GM12891 (cell line): ENCODE measurements at regions not wholly inside any gene's neighbourhood (a gene's known extent, or its start where the extent isn't known, plus 50 kb on each side); places are given as distances from the start of the nearest gene placed in this dataset.

ENCODE experiments used
- DNase-seq: peaks from one replicate; pipeline ENCODE4 v3.0.0; 2011; ENCODE audit warnings: low spot score; ENCODE audit not compliant: insufficient read length
- FAIRE-seq: peaks from 2 replicates; lab custom pipeline; 2011; peaks lifted over from hg19 to GRCh38; lab: Jason Lieb, UNC
- PAX5 ChIP-seq: IDR thresholded peaks from 2 replicates; pipeline ENCODE4 v1.6.1; 2011; ENCODE audit warnings: low read length, moderate library complexity, mild to moderate bottlenecking; ENCODE audit not compliant: insufficient read depth, severe bottlenecking
- POLR2A ChIP-seq: IDR thresholded peaks from 2 replicates; pipeline ENCODE4 v1.6.1; 2011; ENCODE audit warnings: low read depth, low read length, control low read depth
- POLR2AphosphoS5 ChIP-seq: IDR thresholded peaks from 2 replicates; pipeline ENCODE4 v1.6.1; 2011; ENCODE audit warnings: low read depth, low read length, control low read depth
- POU2F2 ChIP-seq: IDR thresholded peaks from 2 replicates; pipeline ENCODE4 v1.6.1; 2011; ENCODE audit warnings: low read depth, mild to moderate bottlenecking, control low read depth, low read length, moderate library complexity
- SPI1 ChIP-seq: IDR thresholded peaks from 2 replicates; pipeline ENCODE4 v1.6.1; 2011; ENCODE audit warnings: low read depth, low read length, control low read depth
- TAF1 ChIP-seq: IDR thresholded peaks from 2 replicates; pipeline ENCODE4 v1.6.1; 2011; ENCODE audit warnings: low read depth, low read length, control low read depth

DNA sequence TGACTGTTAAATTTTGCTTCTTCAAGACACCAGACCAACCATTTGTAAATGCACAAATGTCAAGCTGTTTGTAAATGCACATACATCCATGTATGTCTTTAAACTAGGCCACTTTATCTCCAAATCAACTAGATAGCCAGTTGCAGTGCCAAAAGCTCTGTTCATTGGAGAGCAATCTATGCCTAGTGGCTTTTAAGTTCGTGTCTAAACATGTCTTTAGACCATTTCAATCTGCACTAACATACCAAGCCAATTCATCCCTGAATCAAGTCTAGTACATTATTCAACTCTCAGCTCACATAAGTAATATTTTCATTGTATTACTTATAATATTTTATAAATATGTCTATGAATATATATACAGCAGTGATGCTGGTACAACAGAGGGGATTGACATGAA, 985.9 kb downstream of the CDH18 start:
- DNase-seq (no peak), FAIRE-seq (no peak)
- TF ChIP-seq POLR2A (no peak), POU2F2 (no peak), SPI1 (no peak), PAX5 (no peak), POLR2AphosphoS5 (no peak), TAF1 (no peak)

DNA sequence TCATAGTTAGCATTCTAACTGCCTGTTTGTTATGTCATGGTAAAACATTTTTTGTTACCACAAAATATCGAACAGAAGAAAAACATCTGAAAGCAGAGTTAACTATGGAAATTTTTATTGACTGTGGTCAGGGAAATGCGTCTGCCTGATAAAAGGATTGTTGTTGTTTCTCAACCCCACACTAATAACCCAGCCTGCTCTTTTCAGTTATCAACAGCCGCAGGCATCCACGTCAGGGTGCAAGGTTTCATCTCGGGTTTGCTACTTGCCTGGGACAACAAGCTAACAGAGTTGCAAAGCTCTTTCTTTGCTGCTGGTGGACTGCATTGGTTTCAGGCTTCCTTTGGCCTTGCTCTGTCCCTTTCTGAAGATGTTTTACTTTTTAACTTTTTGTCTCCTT, 969.2 kb downstream of the CDH18 start:
- FAIRE-seq, result no peak
- DNase-seq, result no peak
- TF ChIP-seq POLR2A (no peak), SPI1 (no peak), POLR2AphosphoS5 (no peak), TAF1 (no peak), PAX5 (no peak), POU2F2 (no peak)

DNA sequence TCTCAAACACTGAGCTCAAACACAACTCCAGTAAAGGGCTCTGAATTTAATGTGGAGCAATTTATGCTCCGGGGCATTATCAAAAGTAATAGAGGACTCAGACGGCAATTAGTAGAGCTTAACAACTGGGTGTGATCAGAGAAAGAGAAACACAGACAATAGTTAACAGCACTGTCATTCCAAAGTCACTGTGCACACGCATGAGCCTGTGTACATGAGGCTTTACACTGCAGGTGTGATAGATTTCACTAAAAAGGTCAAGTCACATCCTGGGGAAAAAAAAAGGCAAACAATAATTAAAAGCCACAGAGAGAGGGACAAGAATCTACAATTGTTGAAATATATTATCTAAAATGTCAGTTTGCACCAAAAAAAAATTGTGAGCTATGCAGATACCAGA, 956.5 kb downstream of the CDH18 start:
- DNase-seq, result no peak
- FAIRE-seq, result no peak
- no peak for TF ChIP-seq POLR2A
- no peak for TF ChIP-seq POLR2AphosphoS5
- TF ChIP-seq TAF1, result no peak
- no peak for TF ChIP-seq POU2F2
- no peak for TF ChIP-seq SPI1
- no peak for TF ChIP-seq PAX5

DNA sequence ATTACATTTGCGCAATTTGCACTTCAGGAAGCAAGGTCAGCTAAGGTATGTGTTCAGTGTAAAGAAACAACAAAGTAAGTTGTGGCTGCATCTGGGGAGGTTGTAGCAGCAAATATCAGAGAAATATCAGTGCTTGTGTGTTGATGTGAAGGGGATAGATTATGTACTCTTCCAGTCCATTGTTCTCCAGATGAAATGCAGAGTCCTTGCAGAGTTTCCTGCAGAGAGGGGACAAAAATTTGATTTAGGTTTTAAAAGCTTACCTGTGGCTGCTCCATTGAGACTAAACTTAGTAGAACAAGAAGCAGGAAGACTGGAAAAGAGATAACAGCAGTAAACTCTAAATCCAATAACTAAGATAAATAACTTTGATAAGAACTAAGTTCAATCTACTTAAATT, 952.2 kb downstream of the CDH18 start:
- DNase-seq (no peak), FAIRE-seq (no peak)
- TF ChIP-seq POLR2AphosphoS5, result no peak
- no peak for TF ChIP-seq POLR2A
- no peak for TF ChIP-seq TAF1
- no peak for TF ChIP-seq PAX5
- TF ChIP-seq SPI1, result no peak
- TF ChIP-seq POU2F2, result no peak

DNA sequence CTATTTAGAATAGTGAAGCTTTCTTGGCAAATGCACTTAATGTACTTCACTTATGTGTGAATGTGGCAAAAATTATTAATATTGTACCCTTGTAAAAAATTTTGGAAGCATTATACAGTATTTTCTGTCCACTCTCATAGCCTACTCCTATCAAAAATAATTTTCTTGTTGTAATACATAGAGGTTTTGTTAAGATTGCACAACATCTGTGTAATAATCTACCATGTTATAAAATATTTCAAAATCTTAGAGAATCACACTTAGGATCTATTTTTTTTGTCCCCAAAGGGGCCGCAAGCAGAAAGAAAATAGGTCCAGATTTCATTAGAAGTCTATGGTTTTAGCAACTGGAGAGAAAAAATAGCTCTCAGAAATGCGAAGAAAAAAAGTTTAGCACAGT, 945.9 kb downstream of the CDH18 start:
- no peak for TF ChIP-seq POLR2A
- no peak for TF ChIP-seq POU2F2
- TF ChIP-seq POLR2AphosphoS5, result no peak
- TF ChIP-seq SPI1, result no peak
- no peak for TF ChIP-seq PAX5
- no peak for TF ChIP-seq TAF1
- no peak for FAIRE-seq
- DNase-seq, result no peak

DNA sequence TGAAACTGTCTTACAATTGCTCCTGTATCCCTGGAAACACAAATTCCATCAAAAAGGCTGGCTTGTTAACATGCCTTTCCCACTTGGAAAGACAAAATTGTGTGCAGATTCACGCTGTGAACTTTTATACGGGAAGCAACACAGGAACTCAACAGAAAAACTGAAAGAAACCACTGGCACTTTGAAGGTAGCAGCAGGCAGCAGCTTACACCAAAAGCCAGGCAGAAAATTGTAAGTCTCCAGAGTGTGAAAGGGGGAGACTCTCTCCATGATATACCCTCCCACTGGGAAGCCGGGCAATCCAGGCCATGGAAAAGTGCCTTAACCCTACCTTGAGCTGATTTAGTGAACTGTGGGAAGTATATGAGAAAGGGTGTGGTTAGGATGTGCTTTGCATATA, 943.7 kb downstream of the CDH18 start:
- no peak for FAIRE-seq
- TF ChIP-seq TAF1 (no peak), POLR2AphosphoS5 (no peak), POLR2A (no peak), POU2F2 (no peak), SPI1 (no peak), PAX5 (no peak)
- no peak for DNase-seq

DNA sequence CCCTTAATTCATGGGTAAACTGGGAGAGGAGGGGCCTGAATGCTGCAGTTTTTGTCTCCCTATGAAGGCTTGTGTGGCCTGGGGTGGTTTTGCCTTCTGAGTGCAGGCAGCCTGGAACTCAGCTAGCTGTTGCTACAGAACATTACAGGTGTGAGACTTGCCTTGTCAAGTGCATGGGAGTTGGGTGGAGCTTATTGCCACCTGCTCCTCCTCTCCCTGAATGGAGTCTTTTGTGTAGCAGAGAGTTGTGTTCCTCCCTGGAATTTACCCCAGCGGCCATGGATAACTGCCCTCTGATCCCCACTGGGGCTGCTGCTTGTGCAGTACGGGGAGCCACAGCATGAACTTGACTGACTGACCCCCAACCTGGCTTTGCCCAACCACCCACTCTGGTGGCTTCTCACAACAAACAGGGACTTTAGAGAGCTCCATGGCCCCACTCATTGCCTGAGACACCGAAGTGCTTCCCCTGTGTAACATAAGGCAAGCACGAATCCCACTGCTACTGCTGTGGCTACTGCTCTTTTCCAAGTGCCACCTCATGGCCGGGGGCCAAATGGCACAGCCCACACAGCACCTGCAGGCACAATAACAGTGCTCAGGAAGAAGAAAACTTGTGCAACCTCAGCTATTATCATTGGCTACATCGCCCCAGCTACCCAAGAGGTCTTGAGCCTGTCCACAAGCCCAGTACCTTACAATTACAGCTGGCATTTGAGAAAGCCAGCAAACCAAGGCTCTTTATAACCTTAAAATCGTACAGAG, 942.9 kb downstream of the CDH18 start:
- DNase-seq (no peak), FAIRE-seq (no peak)
- TF ChIP-seq POU2F2, result no peak
- no peak for TF ChIP-seq SPI1
- no peak for TF ChIP-seq POLR2AphosphoS5
- no peak for TF ChIP-seq POLR2A
- no peak for TF ChIP-seq TAF1
- no peak for TF ChIP-seq PAX5

DNA sequence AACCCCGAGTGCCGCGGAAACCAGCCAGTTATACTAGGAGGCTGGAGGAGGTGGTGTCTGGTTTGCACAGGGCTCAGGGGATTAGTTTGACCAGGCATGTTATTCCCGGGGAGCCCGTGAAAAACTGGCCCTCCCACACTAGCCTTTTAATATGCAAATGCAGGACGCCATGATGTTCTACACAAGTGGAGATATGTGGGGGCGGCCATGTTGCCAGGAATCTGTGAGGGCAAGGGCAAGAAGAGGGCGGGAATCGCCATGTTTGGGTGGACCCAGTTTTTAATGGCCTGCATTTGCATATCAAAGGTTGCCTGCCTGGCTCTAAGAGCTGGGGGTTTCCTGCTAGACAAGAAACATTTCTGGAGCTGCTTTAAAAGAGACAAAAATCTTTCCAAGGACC, 940.7 kb downstream of the CDH18 start:
- FAIRE-seq, result no peak
- DNase-seq, result no peak
- TF ChIP-seq SPI1 (no peak), POLR2AphosphoS5 (no peak)

DNA sequence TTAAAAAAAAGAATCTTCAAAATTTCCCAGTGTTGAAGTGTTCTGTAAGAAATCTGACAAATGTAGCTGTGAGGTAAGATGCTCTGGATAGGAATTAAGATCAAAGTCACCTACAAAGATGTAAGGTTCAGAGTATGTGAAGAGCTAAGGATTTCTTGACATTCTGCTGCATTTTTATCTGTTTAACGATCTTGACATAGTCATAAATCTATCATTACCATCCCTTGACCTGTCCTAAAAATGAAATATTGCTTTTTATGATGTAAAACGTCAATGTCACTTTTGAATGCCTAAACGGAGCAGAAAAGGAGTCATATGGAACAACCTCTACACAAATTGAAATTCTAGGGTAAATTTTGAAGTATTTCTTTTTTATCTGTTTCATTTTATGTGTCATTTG, 939.3 kb downstream of the CDH18 start:
- no peak for FAIRE-seq
- DNase-seq, result no peak
- TF ChIP-seq POU2F2 (no peak), POLR2AphosphoS5 (no peak), SPI1 (no peak), TAF1 (no peak), PAX5 (no peak), POLR2A (no peak)

DNA sequence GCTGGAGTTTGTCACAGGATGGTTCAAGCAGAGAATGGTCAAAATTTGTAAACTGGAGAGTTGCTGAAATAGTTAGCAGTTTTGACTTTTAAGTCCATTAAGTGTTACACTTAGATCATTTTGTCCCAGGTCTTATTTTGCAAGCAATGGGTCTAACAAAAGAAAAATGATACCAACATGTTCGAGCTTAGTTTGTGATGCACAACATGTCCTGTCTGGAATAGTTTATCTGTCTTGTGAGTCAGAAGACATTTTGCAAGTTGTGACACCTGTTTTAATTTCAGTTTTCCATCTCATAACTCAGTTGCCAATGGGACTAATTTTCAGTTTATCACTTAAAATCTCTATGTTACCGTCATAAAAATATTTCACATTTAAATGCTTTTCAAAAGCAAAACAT, 929.8 kb downstream of the CDH18 start:
- FAIRE-seq (no peak), DNase-seq (no peak)
- no peak for TF ChIP-seq SPI1
- no peak for TF ChIP-seq TAF1
- no peak for TF ChIP-seq PAX5
- TF ChIP-seq POLR2AphosphoS5, result no peak
- no peak for TF ChIP-seq POLR2A
- TF ChIP-seq POU2F2, result no peak

DNA sequence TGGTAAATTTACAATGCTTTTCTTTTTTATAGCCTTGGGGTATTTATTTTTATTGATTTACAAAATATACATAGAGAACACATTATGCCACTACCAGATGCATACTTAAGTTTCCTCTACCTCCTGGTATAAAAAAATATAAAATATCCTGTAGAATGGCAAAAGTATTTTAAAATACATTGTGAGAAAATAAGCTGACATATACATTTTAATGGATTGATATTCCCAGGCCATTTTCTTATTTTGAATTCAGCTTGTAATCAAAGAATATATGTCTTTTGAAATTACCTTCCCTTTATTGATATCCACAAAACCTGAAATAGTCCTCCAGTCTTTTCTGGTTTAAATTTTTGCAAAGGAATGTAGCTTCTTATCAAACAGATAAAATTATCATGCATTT, 923.9 kb downstream of the CDH18 start:
- FAIRE-seq (no peak), DNase-seq (no peak)

More for the DNA sequence above, 923.9 kb downstream of the CDH18 start:
- TF ChIP-seq PAX5 (no peak), TAF1 (no peak), POLR2AphosphoS5 (no peak), SPI1 (no peak), POU2F2 (no peak), POLR2A (no peak)
